Spleen (tissue), 11 donors: ENCODE measurements at regions not wholly inside any gene's neighbourhood (a gene's known extent, or its start where the extent isn't known, plus 50 kb on each side); places are given as distances from the start of the nearest gene placed in this dataset.

Experiments
- DNase-seq: peaks from one replicate; pipeline ENCODE4 v3.0.0-alpha.2; 2020
- H3K27ac ChIP-seq, 8 donors: fragments of 200-600 bp; sonication (generic) in 7 of 8; 1 replicate in 4 of 8; 2 replicates in 4 of 8; pipeline versions ENCODE4 v1.5.0 to v1.8.0; 2016 to 2021; ENCODE audit warnings: inconsistent platforms in 4 of 8, mild to moderate bottlenecking in 4 of 8, moderate library complexity in 1 of 8
- H3K27me3 ChIP-seq, 7 donors: fragments of 200-600 bp; sonication (generic) in 6 of 7; replicated peaks in 1 of 7; 1 replicate in 4 of 7; 2 replicates in 3 of 7; pipeline versions ENCODE4 v1.5.0 to v1.8.0; 2016 to 2021; ENCODE audit warnings: inconsistent platforms in 3 of 7, mild to moderate bottlenecking in 1 of 7
- H3K36me3 ChIP-seq, 6 donors: fragments of 200-600 bp; sonication (generic) in 5 of 6; 1 replicate in 4 of 6; 2 replicates in 2 of 6; pipeline versions ENCODE4 v1.5.0 to v1.8.0; 2016 to 2021; ENCODE audit warnings: inconsistent platforms in 2 of 6
- H3K4me1 ChIP-seq, 6 donors: fragments of 200-600 bp; sonication (generic) in 5 of 6; 1 replicate in 3 of 6; 2 replicates in 3 of 6; pipeline versions ENCODE4 v1.5.0 to v1.8.0; 2016 to 2021; ENCODE audit warnings: inconsistent platforms in 3 of 6
- H3K4me3 ChIP-seq, 8 donors: fragments of 200-600 bp; sonication (generic) in 7 of 8; 1 replicate in 4 of 8; 2 replicates in 4 of 8; pipeline versions ENCODE4 v1.5.0 to v1.8.0; 2016 to 2021; ENCODE audit warnings: inconsistent platforms in 4 of 8, mild to moderate bottlenecking in 4 of 8, moderate library complexity in 2 of 8
- H3K9me3 ChIP-seq, 8 donors: fragments of 200-600 bp; sonication (generic) in 7 of 8; 1 replicate in 4 of 8; 2 replicates in 4 of 8; pipeline versions ENCODE4 v1.5.0 to v1.8.0; 2016 to 2021; ENCODE audit warnings: inconsistent platforms in 4 of 8
- POLR2A ChIP-seq, 3 donors: fragments of 450-650 bp; IDR thresholded peaks; one replicate each; pipeline ENCODE4 v1.5.1; 2017; ENCODE audit warnings: antibody characterized with exemption in 3 of 3, mild to moderate bottlenecking in 1 of 3
- POLR2AphosphoS5 ChIP-seq, 3 donors: sonication (generic); formaldehyde crosslinking; IDR thresholded peaks; one replicate each; pipeline ENCODE4 v1.5.1; 2017; ENCODE audit warnings: antibody characterized with exemption in 3 of 3
- WGBS, 5 donors: extraction: QIAGEN DNeasy Blood & Tissue Kit in 3 of 5; methylation state at CpG; one replicate each; pipeline versions ENCODE4 v1.1.5 to v1.1.7; 2013 to 2018; 5-methylcytosine and 5-hydroxymethylcytosine counted together
- intact Hi-C: fragments of 100-400 bp; cut with DNase I; formaldehyde crosslinking; loops from one replicate; pipeline ENCODE4 v1.15.0; 2023; ENCODE audit warnings: low total_unique reads
- TF ChIP-seq, protein P1 (sequence below), 11 experiments: fragments of 200-600 bp in 7 of 11; fragments of 450-650 bp in 4 of 11; sonication (generic) in 4 of 11; IDR thresholded peaks in 8 of 11; conservative IDR thresholded peaks in 3 of 11; 1 replicate in 7 of 11; 2 replicates in 4 of 11; pipeline versions ENCODE4 v1.4.0 to v1.8.0; 2016 to 2021; ENCODE audit warnings: antibody characterized with exemption in 11 of 11, inconsistent platforms in 4 of 11, mild to moderate bottlenecking in 1 of 11
- donor health status: healthy with polysubstance abuse.
- donor health status: DM: no; HTN: no; CAD: no; lungs with moderate emphysema.
- donor health status: DM: no; HTN: no; CAD: no.
- donor health status: Bipolar disorder and iron deficiency.
- donor health status: healthy.
- donor health status: DM: no; HTN: no; CAD: no.
- donor health status: DM: yes; HTN: yes; CAD: no.

DNA sequence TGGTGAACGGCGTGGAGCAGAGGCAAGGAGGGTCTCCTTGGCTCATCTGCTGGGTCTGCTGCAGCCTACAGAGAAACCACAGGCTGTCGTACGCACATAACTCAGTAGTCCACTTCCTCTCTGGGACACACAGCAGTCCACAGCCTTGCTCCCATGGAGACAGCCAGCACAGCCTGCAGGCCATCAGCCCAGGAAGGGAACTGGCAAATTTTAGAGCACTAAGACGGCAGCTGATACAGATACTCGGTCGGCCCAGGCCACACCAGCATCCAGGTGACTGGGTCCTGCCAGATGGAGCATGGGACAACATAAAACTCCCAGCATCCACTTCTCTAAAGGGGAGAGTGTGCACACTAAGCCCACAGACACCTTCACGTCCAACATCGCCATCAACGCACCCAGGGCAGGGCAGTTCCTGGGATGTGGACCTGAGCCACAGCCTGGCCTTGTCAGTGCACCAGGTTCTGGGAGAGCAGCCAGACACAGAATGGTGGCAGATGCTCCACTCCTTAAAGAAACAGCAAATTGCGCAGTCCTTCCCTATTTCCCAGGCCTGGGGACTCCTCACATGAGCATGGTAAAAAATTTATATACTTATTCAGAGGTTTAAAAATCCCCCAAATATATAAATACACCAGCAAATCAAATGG is 247.1 kb upstream of the RAB4A start:
- Histone ChIP-seq H3K9me3 (peaks cover 0 to 3% (median 0%) of the 10 kb centered on the region in 8 donors), H3K4me3 (no peak overlapping the region), H3K36me3 (no peaks in the 10 kb centered on the region), H3K27ac (peak overlapping the region in 2 of 8 donors; percentile 89 to 92), H3K4me1 (peaks cover 0 to 79% (median 22%) of the 10 kb centered on the region in 6 donors), H3K27me3 (no peaks in the 10 kb centered on the region)
- DNase-seq, result no peak
- TF ChIP-seq POLR2A (IDR thresholded peaks at IDR 0.05) (no peak), POLR2AphosphoS5 (IDR thresholded peaks at IDR 0.05) (no peak)
- TF ChIP-seq, protein P1, sequence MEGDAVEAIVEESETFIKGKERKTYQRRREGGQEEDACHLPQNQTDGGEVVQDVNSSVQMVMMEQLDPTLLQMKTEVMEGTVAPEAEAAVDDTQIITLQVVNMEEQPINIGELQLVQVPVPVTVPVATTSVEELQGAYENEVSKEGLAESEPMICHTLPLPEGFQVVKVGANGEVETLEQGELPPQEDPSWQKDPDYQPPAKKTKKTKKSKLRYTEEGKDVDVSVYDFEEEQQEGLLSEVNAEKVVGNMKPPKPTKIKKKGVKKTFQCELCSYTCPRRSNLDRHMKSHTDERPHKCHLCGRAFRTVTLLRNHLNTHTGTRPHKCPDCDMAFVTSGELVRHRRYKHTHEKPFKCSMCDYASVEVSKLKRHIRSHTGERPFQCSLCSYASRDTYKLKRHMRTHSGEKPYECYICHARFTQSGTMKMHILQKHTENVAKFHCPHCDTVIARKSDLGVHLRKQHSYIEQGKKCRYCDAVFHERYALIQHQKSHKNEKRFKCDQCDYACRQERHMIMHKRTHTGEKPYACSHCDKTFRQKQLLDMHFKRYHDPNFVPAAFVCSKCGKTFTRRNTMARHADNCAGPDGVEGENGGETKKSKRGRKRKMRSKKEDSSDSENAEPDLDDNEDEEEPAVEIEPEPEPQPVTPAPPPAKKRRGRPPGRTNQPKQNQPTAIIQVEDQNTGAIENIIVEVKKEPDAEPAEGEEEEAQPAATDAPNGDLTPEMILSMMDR (IDR thresholded peaks at IDR 0.05 in 8 of 11, conservative IDR thresholded peaks at IDR 0.05 in 3 of 11), result no peak
- WGBS, 5 donors, result 53 to 86% (median 60%) methylated on average over 9 to 11 of the region's 11 CpGs
- intact Hi-C loops, result no loop called here

- Histone ChIP-seq H3K4me1 (peaks cover 0 to 83% (median 23%) of the 10 kb centered on the region in 6 donors), H3K27me3 (no peaks in the 10 kb centered on the region), H3K27ac (peak overlapping the region in 5 of 8 donors; percentile 4 to 92 (median 89)), H3K36me3 (no peaks in the 10 kb centered on the region), H3K4me3 (no peak overlapping the region), H3K9me3 (no peaks in the 10 kb centered on the region)
- intact Hi-C loops, result no loop called here
- no peak for TF ChIP-seq POLR2A (IDR thresholded peaks at IDR 0.05)
- TF ChIP-seq, protein P1 (IDR thresholded peaks at IDR 0.05 in 8 of 11, conservative IDR thresholded peaks at IDR 0.05 in 3 of 11), result no peak
- no peak for TF ChIP-seq POLR2AphosphoS5 (IDR thresholded peaks at IDR 0.05)
- DNase-seq, result no peak
- WGBS, 5 donors, result 78 to 94% (median 86%) methylated on average over 13 of the region's 13 CpGs
Observed at GRCh38 chr1:229024528-229025130, 246.3 kb upstream of the RAB4A start.

DNA sequence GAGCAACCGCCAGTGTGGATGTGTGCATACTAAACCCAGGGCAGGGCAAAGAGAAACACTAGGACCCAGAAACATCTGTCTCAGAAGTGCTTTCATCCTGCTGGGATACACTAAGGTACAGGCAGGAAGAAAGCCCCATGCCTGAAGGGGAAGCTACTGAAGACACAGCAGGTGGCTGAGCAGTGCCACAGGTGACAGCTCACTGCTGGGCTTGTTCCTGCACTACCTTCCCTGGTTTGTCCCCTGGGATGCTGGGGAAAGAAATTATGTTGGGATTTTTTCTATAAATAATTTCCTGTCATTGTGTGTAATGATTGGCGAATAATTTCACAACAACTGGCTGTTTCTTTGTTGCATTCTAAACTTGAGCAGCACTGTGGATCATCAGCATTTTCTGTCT is 245.3 kb upstream of the RAB4A start:
- no peak for TF ChIP-seq POLR2A (IDR thresholded peaks at IDR 0.05)
- TF ChIP-seq POLR2AphosphoS5 (IDR thresholded peaks at IDR 0.05), result no peak
- TF ChIP-seq, protein P1 (IDR thresholded peaks at IDR 0.05 in 8 of 11, conservative IDR thresholded peaks at IDR 0.05 in 3 of 11), result no peak
- no peaks in the 10 kb centered on the region for H3K9me3 ChIP-seq
- DNase-seq, result no peak
- intact Hi-C loops, result no loop called here
- H3K27me3 ChIP-seq, result no peaks in the 10 kb centered on the region
- 76 to 88% (median 80%) methylated on average over 2 of the region's 2 CpGs for WGBS, 5 donors
- H3K27ac ChIP-seq, result peak overlapping the region in 4 of 8 donors; percentile 4 to 92 (median 90)
- no peaks in the 10 kb centered on the region for H3K36me3 ChIP-seq
- H3K4me3 ChIP-seq, result no peak overlapping the region
- peaks cover 0 to 80% (median 26%) of the 10 kb centered on the region in 6 donors for H3K4me1 ChIP-seq

GRCh38 chr1:229027158-229027557 is 243.8 kb upstream of the RAB4A start:
- TF ChIP-seq POLR2AphosphoS5 (IDR thresholded peaks at IDR 0.05) (no peak), POLR2A (IDR thresholded peaks at IDR 0.05) (no peak)
- Histone ChIP-seq H3K4me3 (peak overlapping the region in 1 of 8 donors; percentile 56), H3K4me1 (peaks cover 0 to 87% (median 36%) of the 10 kb centered on the region in 6 donors), H3K36me3 (no peaks in the 10 kb centered on the region), H3K27me3 (no peaks in the 10 kb centered on the region), H3K9me3 (no peaks in the 10 kb centered on the region), H3K27ac (peak overlapping the region; percentile 55 to 92 (median 84))
- DNase-seq, result no peak
- intact Hi-C loops, result no loop called here
- WGBS, 5 donors, result 45 to 61% (median 55%) methylated on average over 5 of the region's 5 CpGs
